Stomach (tissue), 4 donors: ENCODE measurements at regions not wholly inside any gene's neighbourhood (a gene's known extent, or its start where the extent isn't known, plus 50 kb on each side); places are given as distances from the start of the nearest gene placed in this dataset.

Experiments
- EP300 ChIP-seq: sonication (generic); formaldehyde crosslinking; IDR thresholded peaks from one replicate; pipeline ENCODE4 v1.6.1; 2017; ENCODE audit warnings: antibody characterized with exemption
- TF ChIP-seq, protein P1 (sequence below), 7 experiments: fragments of 450-650 bp in 4 of 7; fragments of 200-600 bp in 3 of 7; sonication (generic) in 3 of 7; IDR thresholded peaks; one replicate each; pipeline ENCODE4 v1.5.1; 2016 to 2019; ENCODE audit warnings: antibody characterized with exemption in 7 of 7, control low read depth in 2 of 7, mild to moderate bottlenecking in 1 of 7

DNA sequence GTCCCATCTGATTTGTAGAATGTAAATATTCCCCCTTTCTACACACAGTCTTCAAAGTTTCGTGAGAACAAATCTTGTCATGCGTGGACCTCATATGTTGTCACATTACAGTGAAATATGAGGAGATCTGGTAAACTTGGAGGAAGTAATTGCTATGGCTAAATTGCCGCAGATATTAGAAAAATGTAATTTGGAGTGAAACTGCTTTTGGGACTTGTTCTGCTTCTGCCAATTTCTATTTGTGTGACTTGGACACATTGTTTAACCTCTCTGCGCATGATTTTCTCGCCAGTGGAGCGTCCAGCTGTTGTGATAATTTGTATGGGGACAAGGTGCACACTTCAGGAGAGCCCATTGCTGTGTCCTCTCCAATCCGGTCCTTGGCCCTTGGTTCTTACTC, 693.1 kb upstream of the SLC10A2 start:
- no peak for TF ChIP-seq EP300
- TF ChIP-seq, protein P1, sequence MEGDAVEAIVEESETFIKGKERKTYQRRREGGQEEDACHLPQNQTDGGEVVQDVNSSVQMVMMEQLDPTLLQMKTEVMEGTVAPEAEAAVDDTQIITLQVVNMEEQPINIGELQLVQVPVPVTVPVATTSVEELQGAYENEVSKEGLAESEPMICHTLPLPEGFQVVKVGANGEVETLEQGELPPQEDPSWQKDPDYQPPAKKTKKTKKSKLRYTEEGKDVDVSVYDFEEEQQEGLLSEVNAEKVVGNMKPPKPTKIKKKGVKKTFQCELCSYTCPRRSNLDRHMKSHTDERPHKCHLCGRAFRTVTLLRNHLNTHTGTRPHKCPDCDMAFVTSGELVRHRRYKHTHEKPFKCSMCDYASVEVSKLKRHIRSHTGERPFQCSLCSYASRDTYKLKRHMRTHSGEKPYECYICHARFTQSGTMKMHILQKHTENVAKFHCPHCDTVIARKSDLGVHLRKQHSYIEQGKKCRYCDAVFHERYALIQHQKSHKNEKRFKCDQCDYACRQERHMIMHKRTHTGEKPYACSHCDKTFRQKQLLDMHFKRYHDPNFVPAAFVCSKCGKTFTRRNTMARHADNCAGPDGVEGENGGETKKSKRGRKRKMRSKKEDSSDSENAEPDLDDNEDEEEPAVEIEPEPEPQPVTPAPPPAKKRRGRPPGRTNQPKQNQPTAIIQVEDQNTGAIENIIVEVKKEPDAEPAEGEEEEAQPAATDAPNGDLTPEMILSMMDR (IDR thresholded peaks at IDR 0.05) = no peak
